ENCODE measurements at regions not wholly inside any gene's neighbourhood (a gene's known extent, or its start where the extent isn't known, plus 50 kb on each side); places are given as distances from the start of the nearest gene placed in this dataset.

DNA sequence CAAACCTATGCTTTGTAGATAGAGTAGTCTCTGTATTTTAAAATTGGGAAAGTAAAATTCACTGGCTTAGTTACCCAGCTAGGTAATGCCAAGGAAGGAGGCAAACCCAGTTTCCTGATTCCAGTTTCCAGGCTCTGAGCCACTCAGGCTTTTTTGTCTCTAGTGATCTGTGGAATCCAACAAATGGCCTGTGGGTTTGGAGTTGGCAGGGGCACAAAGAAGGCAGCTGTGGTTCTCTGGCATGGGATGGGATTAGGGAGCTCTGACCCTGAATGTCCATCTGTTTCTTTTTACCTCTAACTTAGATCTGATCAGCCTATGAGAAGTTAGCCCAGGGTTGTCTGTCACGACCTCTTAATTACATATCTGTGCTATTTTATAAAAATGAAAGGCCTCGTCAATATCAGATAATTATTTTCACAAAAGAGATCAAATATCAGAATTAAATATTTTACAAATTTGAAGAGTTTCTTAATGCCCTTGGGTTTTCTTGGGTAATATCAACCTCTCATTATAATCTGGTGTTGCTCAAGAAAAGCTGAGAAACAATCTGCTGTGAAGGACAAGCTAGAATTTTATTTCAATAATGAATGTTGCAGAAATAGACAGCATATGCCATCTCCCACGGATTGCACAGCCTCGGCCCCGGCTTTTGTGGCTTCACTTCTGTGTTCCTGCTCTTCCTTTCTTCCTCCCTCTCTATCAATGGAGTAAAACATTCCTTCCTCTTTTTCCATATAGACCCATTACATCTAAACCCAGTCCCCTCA lies 63.7 kb upstream of the DAZL start:
- DNase-seq (ENCODE audit: low read depth), result no peak
- TF ChIP-seq, protein P1, sequence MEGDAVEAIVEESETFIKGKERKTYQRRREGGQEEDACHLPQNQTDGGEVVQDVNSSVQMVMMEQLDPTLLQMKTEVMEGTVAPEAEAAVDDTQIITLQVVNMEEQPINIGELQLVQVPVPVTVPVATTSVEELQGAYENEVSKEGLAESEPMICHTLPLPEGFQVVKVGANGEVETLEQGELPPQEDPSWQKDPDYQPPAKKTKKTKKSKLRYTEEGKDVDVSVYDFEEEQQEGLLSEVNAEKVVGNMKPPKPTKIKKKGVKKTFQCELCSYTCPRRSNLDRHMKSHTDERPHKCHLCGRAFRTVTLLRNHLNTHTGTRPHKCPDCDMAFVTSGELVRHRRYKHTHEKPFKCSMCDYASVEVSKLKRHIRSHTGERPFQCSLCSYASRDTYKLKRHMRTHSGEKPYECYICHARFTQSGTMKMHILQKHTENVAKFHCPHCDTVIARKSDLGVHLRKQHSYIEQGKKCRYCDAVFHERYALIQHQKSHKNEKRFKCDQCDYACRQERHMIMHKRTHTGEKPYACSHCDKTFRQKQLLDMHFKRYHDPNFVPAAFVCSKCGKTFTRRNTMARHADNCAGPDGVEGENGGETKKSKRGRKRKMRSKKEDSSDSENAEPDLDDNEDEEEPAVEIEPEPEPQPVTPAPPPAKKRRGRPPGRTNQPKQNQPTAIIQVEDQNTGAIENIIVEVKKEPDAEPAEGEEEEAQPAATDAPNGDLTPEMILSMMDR (IDR thresholded peaks at IDR 0.05; ENCODE audit: insufficient read depth, low read depth, low read length, missing control alignments), result no peak
- no peak overlapping the region for H3K4me3 ChIP-seq (ENCODE audit: low read depth, low read length)

DNA sequence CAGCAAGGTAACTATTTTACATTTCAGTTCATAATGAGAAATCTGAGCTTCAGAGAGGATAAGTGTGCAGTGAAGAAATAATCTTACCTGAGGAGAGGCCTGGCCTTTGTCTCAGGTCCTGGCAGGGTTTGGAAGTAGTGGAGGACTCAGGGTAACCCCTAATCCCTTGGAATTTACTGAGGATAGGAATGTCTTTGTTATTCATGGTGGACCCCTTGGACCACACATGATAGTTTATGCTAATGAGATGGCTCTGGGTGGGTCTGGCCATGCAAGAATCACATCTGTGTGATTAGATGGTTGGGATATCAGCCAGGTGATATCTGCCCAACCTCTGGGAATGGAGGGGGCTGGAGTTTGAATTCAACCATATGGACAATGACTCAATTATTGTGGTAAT lies 65.0 kb upstream of the DAZL start:
- DNase-seq (ENCODE audit: low read depth), result no peak
- H3K4me3 ChIP-seq (ENCODE audit: low read depth, low read length), result no peak overlapping the region
- TF ChIP-seq, protein P1 (IDR thresholded peaks at IDR 0.05; ENCODE audit: insufficient read depth, low read depth, low read length, missing control alignments), result no peak

DNA sequence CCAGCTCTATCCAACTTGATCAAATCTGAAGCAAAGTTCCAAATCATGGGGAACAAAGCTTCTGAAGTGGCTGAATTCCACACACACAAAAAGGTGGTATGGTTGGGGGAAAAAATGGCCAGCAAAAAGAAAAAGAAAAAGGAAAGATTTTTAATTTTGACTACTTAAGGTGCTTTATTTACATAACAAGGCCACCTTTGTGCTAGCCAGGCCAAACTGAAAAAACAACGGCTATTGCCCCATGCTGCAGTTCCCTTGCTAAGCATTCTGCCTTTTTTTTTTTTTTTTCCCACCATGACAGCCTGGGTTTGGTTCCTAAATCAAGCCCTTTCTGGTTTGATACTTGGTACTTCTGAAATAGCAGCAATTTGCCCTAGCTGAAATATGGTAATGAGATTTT lies 66.5 kb upstream of the DAZL start:
- no peak overlapping the region for H3K4me3 ChIP-seq (ENCODE audit: low read depth, low read length)
- TF ChIP-seq, protein P1 (IDR thresholded peaks at IDR 0.05; ENCODE audit: insufficient read depth, low read depth, low read length, missing control alignments), result no peak
- no peak for DNase-seq (ENCODE audit: low read depth)

DNA sequence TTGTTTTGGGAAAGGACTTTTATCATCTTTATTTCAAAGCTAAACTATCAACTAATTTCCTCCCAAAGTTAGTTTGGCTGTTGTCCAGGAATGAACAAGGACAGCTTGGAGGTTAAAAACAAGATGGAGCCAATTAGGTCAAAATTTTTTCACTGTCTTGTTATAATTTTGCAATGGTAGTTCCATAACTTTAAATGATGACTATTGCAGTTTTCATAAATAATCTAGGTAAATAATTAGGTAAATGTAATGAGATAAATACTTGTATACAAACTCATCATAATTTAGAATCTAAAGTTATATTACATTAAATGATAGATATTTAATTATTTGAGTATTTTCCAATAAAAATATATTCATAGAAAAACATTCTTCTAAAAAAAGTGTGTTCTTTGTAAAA lies 68.3 kb upstream of the DAZL start:
- H3K4me3 ChIP-seq (ENCODE audit: low read depth, low read length), result no peak overlapping the region
- TF ChIP-seq, protein P1 (IDR thresholded peaks at IDR 0.05; ENCODE audit: insufficient read depth, low read depth, low read length, missing control alignments), result no peak
- DNase-seq (ENCODE audit: low read depth), result no peak

DNA sequence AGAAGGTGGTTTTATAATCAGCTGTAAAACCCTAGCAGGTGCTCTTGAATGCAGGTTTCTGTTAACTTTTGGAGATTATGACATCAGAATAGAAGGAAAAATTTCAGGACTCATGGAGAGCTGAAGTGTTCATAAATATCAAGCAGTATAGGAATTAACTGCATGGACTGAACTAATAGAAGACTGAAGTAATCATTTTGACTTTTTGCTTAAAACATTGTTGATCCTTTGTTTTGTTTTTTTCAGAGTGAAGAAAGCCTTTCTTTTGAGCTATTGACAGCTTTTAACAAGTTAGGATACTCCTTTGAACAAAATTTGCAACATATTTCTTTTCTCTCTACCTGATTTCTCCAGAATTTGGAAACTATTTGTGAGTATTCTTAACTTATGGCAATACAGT lies 70.6 kb upstream of the DAZL start:
- DNase-seq (ENCODE audit: low read depth), result no peak
- H3K4me3 ChIP-seq (ENCODE audit: low read depth, low read length), result no peak overlapping the region
- TF ChIP-seq, protein P1 (IDR thresholded peaks at IDR 0.05; ENCODE audit: insufficient read depth, low read depth, low read length, missing control alignments), result no peak

DNA sequence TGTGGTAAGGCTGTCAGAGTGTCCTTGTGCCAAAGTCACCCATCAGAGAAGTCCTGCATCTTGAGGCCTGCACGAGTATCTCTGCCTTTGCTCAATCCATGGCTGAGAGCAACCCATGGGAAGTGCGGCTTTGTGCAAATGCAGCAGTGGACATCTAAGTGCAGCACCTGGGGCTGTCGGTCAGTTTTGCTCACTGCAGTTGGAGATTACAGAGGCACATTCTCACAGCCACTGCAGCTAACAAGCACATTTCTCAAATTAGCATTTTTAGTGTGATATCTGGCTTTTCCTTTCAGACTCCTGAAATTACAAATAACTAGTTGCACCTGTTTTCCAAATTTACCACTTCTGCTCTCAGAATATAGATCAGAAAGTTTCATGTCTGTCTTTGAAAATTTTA lies 81.5 kb upstream of the DAZL start:
- no peak for DNase-seq (ENCODE audit: low read depth)
- H3K4me3 ChIP-seq (ENCODE audit: low read depth, low read length), result no peak overlapping the region
- TF ChIP-seq, protein P1 (IDR thresholded peaks at IDR 0.05; ENCODE audit: insufficient read depth, low read depth, low read length, missing control alignments), result no peak

DNA sequence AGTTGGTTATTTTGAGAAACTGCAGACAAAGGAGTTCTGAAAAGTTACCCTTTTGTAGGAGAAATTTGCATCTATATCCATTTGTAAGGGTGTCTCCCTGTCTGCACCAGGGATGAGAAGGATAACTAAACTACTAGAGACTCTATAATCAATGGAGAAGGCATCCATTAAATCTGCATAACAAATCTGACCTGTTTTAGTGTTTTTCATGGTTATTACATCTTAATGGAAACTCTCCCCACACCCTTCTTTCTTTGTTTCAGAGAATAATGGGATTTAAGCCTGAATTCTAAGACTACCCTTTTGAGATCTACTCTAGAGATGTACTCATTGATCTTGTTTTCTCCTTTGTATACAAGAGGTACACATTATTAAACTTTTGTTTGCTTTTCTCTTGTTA lies 82.0 kb upstream of the DAZL start:
- no peak overlapping the region for H3K4me3 ChIP-seq (ENCODE audit: low read depth, low read length)
- TF ChIP-seq, protein P1 (IDR thresholded peaks at IDR 0.05; ENCODE audit: insufficient read depth, low read depth, low read length, missing control alignments), result no peak
- DNase-seq (ENCODE audit: low read depth), result no peak
